ENCODE measurements at regions not wholly inside any gene's neighbourhood (a gene's known extent, or its start where the extent isn't known, plus 50 kb on each side); places are given as distances from the start of the nearest gene placed in this dataset.

DNA sequence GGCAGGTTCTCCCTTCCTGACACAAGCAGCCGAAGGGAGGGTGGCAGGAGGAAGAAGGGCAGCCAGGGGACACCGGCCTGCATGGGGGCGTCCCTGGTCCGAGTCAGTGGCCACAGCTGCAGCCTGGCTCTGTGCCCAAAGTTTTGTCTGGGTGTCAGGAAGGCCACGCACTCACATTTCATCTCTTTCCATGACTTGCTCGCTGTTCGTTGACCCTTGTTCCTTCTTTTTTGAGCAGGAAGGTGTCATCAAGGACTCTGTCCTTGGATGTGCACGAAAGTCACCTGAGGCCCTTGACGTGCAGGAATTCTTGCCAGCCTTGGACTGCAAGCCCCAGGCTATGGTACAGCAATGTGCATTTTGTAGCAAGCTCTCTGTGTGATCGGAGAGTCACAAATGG, 93.3 kb downstream of the TNFRSF13B start:
- TF ChIP-seq GATA2 (IDR thresholded peaks at IDR 0.05; ENCODE audit: insufficient read depth, insufficient read length, low read depth, low read length) (no peak), POLR2AphosphoS5 (IDR thresholded peaks at IDR 0.05; ENCODE audit: insufficient read depth, low read depth, low read length) (no peak), POLR2A (IDR thresholded peaks at IDR 0.05; ENCODE audit: low read depth, low read length) (no peak), EZH2 (IDR thresholded peaks at IDR 0.05; ENCODE audit: borderline replicate concordance, low read depth, low read length, severe bottlenecking) (no peak), JUN (IDR thresholded peaks at IDR 0.05; ENCODE audit: borderline replicate concordance, insufficient read depth, insufficient read length, low read depth) (no peak), FOS (IDR thresholded peaks at IDR 0.05; ENCODE audit: borderline replicate concordance, insufficient read depth, low read length) (no peak), MYC (IDR thresholded peaks at IDR 0.05; ENCODE audit: low read depth, low read length) (no peak)
- TF ChIP-seq, protein P1, sequence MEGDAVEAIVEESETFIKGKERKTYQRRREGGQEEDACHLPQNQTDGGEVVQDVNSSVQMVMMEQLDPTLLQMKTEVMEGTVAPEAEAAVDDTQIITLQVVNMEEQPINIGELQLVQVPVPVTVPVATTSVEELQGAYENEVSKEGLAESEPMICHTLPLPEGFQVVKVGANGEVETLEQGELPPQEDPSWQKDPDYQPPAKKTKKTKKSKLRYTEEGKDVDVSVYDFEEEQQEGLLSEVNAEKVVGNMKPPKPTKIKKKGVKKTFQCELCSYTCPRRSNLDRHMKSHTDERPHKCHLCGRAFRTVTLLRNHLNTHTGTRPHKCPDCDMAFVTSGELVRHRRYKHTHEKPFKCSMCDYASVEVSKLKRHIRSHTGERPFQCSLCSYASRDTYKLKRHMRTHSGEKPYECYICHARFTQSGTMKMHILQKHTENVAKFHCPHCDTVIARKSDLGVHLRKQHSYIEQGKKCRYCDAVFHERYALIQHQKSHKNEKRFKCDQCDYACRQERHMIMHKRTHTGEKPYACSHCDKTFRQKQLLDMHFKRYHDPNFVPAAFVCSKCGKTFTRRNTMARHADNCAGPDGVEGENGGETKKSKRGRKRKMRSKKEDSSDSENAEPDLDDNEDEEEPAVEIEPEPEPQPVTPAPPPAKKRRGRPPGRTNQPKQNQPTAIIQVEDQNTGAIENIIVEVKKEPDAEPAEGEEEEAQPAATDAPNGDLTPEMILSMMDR (IDR thresholded peaks at IDR 0.05; ENCODE audit: extremely low read depth in 1 of 2, insufficient read depth in 1 of 2, low read depth in 1 of 2, low read length in 2 of 2) = no peak
- TF ChIP-seq, protein P2, sequence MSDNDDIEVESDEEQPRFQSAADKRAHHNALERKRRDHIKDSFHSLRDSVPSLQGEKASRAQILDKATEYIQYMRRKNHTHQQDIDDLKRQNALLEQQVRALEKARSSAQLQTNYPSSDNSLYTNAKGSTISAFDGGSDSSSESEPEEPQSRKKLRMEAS (IDR thresholded peaks at IDR 0.05; ENCODE audit: insufficient read depth, insufficient read length) = no peak

Measured in endothelial cell of umbilical vein (primary cell).